OCI-LY3 (cell line): ENCODE measurements at regions not wholly inside any gene's neighbourhood (a gene's known extent, or its start where the extent isn't known, plus 50 kb on each side); places are given as distances from the start of the nearest gene placed in this dataset.

Experiments used
- H2AFZ ChIP-seq: fragments of 200-600, 300-600 bp; shearing (Covaris generic); 2 replicates; pipeline ENCODE4 v1.6.0; 2014; ENCODE audit warnings: antibody characterized with exemption, low read depth, low read length
- H3K27ac ChIP-seq: fragments of 200-600, 300-600 bp; sonication (generic); 2 replicates; pipeline ENCODE4 v1.5.1; 2014; ENCODE audit warnings: mild to moderate bottlenecking, low read length, moderate library complexity, mixed read lengths
- H3K27me3 ChIP-seq: fragments of 200-600, 300-600 bp; sonication (generic); 2 replicates; pipeline ENCODE4 v1.6.1; 2014; ENCODE audit warnings: low read depth, low read length, mixed read lengths
- H3K36me3 ChIP-seq: fragments of 200-600, 300-600 bp; sonication (generic); replicated peaks from 2 replicates; pipeline ENCODE3; 2014; ENCODE audit warnings: low read depth, low read length, mixed read lengths
- H3K4me1 ChIP-seq: fragments of 300-600, 200-600 bp; sonication (generic); 2 replicates; pipeline ENCODE4 v1.6.1; 2014; ENCODE audit warnings: low read length, mixed read lengths
- H3K4me2 ChIP-seq: fragments of 200-600, 300-600 bp; sonication (generic); 2 replicates; pipeline ENCODE4 v1.6.1; 2014; ENCODE audit warnings: low read length, mixed read lengths
- H3K4me3 ChIP-seq: fragments of 300-600, 200-600 bp; sonication (generic); 2 replicates; pipeline ENCODE4 v1.5.1; 2014; ENCODE audit warnings: antibody characterized with exemption, mild to moderate bottlenecking, low read length, moderate library complexity
- H3K79me2 ChIP-seq: fragments of 300-600, 200-600 bp; shearing (Covaris generic); 2 replicates; pipeline ENCODE4 v1.6.1; 2014; ENCODE audit warnings: mild to moderate bottlenecking, low read length, mixed read lengths
- H3K9ac ChIP-seq: fragments of 300-600, 200-600 bp; shearing (Covaris generic); 2 replicates; pipeline ENCODE4 v1.6.0; 2014; ENCODE audit warnings: mild to moderate bottlenecking, low read length, moderate library complexity
- H3K9me3 ChIP-seq: fragments of 200-600, 300-600 bp; shearing (Covaris generic); 2 replicates; pipeline ENCODE4 v1.6.1; 2014; ENCODE audit warnings: low read length, mixed read lengths; ENCODE audit not compliant: insufficient read depth
- H4K20me1 ChIP-seq: fragments of 200-600, 300-600 bp; sonication (generic); 2 replicates; pipeline ENCODE4 v1.6.1; 2016; ENCODE audit warnings: low read length, mixed read lengths; ENCODE audit not compliant: insufficient read depth
- CTCF ChIP-seq: fragments of 200-600, 300-600 bp; sonication (generic); IDR thresholded peaks from 2 replicates; pipeline ENCODE4 v1.5.1; 2014; ENCODE audit warnings: antibody characterized with exemption, low read length, low read depth
- EZH2phosphoT487 ChIP-seq: fragments of 200-600 bp; shearing (Covaris generic); IDR thresholded peaks from 2 replicates; pipeline ENCODE4 v1.6.1; 2018; ENCODE audit warnings: antibody characterized with exemption, mixed run types, low read depth

GRCh38 chr1:8107897-8108296 lies 81.8 kb upstream of the ERRFI1 start:
- H3K27me3 ChIP-seq = no peaks in the 10 kb centered on the region
- no peaks in the 10 kb centered on the region for H3K79me2 ChIP-seq
- H4K20me1 ChIP-seq = no peaks in the 10 kb centered on the region
- H3K9me3 ChIP-seq = no peaks in the 10 kb centered on the region
- H3K4me3 ChIP-seq = no peak overlapping the region
- no peak overlapping the region for H3K9ac ChIP-seq
- peaks cover 43% of the 10 kb centered on the region for H3K4me1 ChIP-seq
- no peaks in the 10 kb centered on the region for H3K36me3 ChIP-seq
- H2AFZ ChIP-seq = no peak overlapping the region
- no peak overlapping the region for H3K27ac ChIP-seq
- H3K4me2 ChIP-seq = no peak overlapping the region
- TF ChIP-seq CTCF (no peak), EZH2phosphoT487 (no peak)

- Histone ChIP-seq H3K27ac (peak overlapping the region; percentile 99), H3K4me3 (peak overlapping the region; percentile 34), H3K9ac (peak overlapping the region; percentile 82), H3K9me3 (no peaks in the 10 kb centered on the region), H2AFZ (no peak overlapping the region), H3K79me2 (no peaks in the 10 kb centered on the region), H3K4me2 (peak overlapping the region; percentile 72), H3K4me1 (peaks cover 61% of the 10 kb centered on the region), H3K36me3 (no peaks in the 10 kb centered on the region), H4K20me1 (no peaks in the 10 kb centered on the region), H3K27me3 (no peaks in the 10 kb centered on the region)
- TF ChIP-seq CTCF (no peak), EZH2phosphoT487 (no peak)
These were observed 78.4 kb upstream of the ERRFI1 start for GRCh38 chr1:8104278-8105236.

- Histone ChIP-seq H3K9ac (peak overlapping the region; percentile 95), H3K27me3 (no peaks in the 10 kb centered on the region), H3K4me3 (peak overlapping the region; percentile 59), H3K4me1 (peaks cover 65% of the 10 kb centered on the region), H3K4me2 (peak overlapping the region; percentile 77), H2AFZ (no peak overlapping the region), H3K36me3 (peaks cover 8% of the 10 kb centered on the region), H3K9me3 (no peaks in the 10 kb centered on the region; the same call in 1 of the 2 replicates), H3K79me2 (no peaks in the 10 kb centered on the region), H3K27ac (peak overlapping the region; percentile 99), H4K20me1 (no peaks in the 10 kb centered on the region)
- TF ChIP-seq EZH2phosphoT487 = no peak
These were observed 71.8 kb upstream of the ERRFI1 start for GRCh38 chr1:8097908-8098307.

GRCh38 chr1:8097077-8097799 lies 71.1 kb upstream of the ERRFI1 start:
- H3K79me2 ChIP-seq = no peaks in the 10 kb centered on the region
- peak overlapping the region; percentile 99 for H3K27ac ChIP-seq
- no peaks in the 10 kb centered on the region; the same call in 1 of the 2 replicates for H3K9me3 ChIP-seq
- no peak overlapping the region for H2AFZ ChIP-seq
- peak overlapping the region; percentile 95 for H3K9ac ChIP-seq
- no peak for TF ChIP-seq EZH2phosphoT487
- no peak for TF ChIP-seq CTCF
- peaks cover 8% of the 10 kb centered on the region for H3K36me3 ChIP-seq
- H3K4me1 ChIP-seq = peaks cover 58% of the 10 kb centered on the region
- no peaks in the 10 kb centered on the region for H3K27me3 ChIP-seq
- peak overlapping the region; percentile 61 for H3K4me3 ChIP-seq
- H3K4me2 ChIP-seq = peak overlapping the region; percentile 77
- H4K20me1 ChIP-seq = no peaks in the 10 kb centered on the region
